B cell (primary cell): ENCODE measurements at regions not wholly inside any gene's neighbourhood (a gene's known extent, or its start where the extent isn't known, plus 50 kb on each side); places are given as distances from the start of the nearest gene placed in this dataset.

Experiments used
- ATAC-seq: fragments of 200-7000 bp; cut with Tn5 transposase; one replicate; pipeline ENCODE4 v1.10.0; 2021; ENCODE audit warnings: low read depth, mild to moderate bottlenecking, moderate number of reproducible peaks, moderate library complexity
- CTCF ChIA-PET: fragments of 350-600 bp; sonication (Branson Sonifier 250); formaldehyde crosslinking; loops from one replicate; lab custom pipeline; 2021; ENCODE audit warnings: antibody characterized with exemption, inconsistent platforms; lab: Charles Lee
- POLR2A ChIA-PET: fragments of 350-600 bp; sonication (Branson Sonifier 250); formaldehyde crosslinking; loops from one replicate; lab custom pipeline; 2021; ENCODE audit warnings: antibody characterized with exemption; lab: Charles Lee
- DNase-seq: peaks from one replicate; pipeline ENCODE4 v3.0.0; 2013
- H2AFZ ChIP-seq: 2 replicates; pipeline ENCODE4 v1.6.1; 2012; ENCODE audit warnings: mild to moderate bottlenecking, low read depth, low read length; ENCODE audit not compliant: insufficient read depth, poor library complexity, severe bottlenecking
- H3K27ac ChIP-seq, 2 donors: 1 replicate in 1 of 2; 2 replicates in 1 of 2; pipeline ENCODE4 v1.5.1; 2012 to 2013; ENCODE audit warnings: low read length in 2 of 2, mild to moderate bottlenecking in 2 of 2, moderate library complexity in 1 of 2
- H3K27me3 ChIP-seq, 4 experiments: fragments of 200-600 bp in 1 of 4; sonication (generic) in 1 of 4; replicated peaks in 1 of 4; 1 replicate in 2 of 4; 2 replicates in 2 of 4; pipeline versions ENCODE4 v1.6.1 to v1.7.0; 2013 to 2016; ENCODE audit warnings: low read length in 3 of 4, mild to moderate bottlenecking in 2 of 4, mixed read lengths in 1 of 4, moderate library complexity in 1 of 4; ENCODE audit not compliant: insufficient read depth in 4 of 4, control insufficient read depth in 3 of 4; ENCODE audit errors: control extremely low read depth in 1 of 4
- H3K36me3 ChIP-seq, 2 experiments: replicated peaks in 1 of 2; 1 replicate in 1 of 2; 2 replicates in 1 of 2; pipeline versions ENCODE4 v1.6.1 to v1.7.1; 2013; ENCODE audit warnings: low read length in 1 of 2; ENCODE audit not compliant: insufficient read depth in 2 of 2, control insufficient read depth in 1 of 2; ENCODE audit errors: control extremely low read depth in 1 of 2, extremely low read depth in 1 of 2
- H3K4me1 ChIP-seq, 2 donors: fragments of 200-600 bp in 1 of 2; sonication (generic) in 1 of 2; 1 replicate in 1 of 2; 2 replicates in 1 of 2; pipeline versions ENCODE4 v1.5.1 to v1.6.1; 2013 to 2017; ENCODE audit warnings: low read length in 2 of 2; ENCODE audit not compliant: control insufficient read depth in 2 of 2, insufficient read depth in 2 of 2
- H3K4me2 ChIP-seq: replicated peaks from 2 replicates; pipeline ENCODE3; 2012; ENCODE audit warnings: mild to moderate bottlenecking, low read depth, low read length; ENCODE audit not compliant: poor library complexity, severe bottlenecking
- H3K4me3 ChIP-seq, 5 experiments: fragments of 200-600 bp in 1 of 5; sonication (generic) in 1 of 5; 1 replicate in 3 of 5; 2 replicates in 2 of 5; pipeline versions ENCODE4 v1.5.1 to v1.7.0; 2011 to 2016; ENCODE audit warnings: low read length in 4 of 5, mild to moderate bottlenecking in 4 of 5, low read depth in 2 of 5, control low read depth in 1 of 5, moderate library complexity in 1 of 5; ENCODE audit not compliant: insufficient read depth in 1 of 5; ENCODE audit errors: control extremely low read depth in 1 of 5, extremely low read depth in 1 of 5
- H3K79me2 ChIP-seq: fragments of 200-600 bp; sonication (generic); one replicate; pipeline ENCODE4 v1.6.0; 2016; ENCODE audit warnings: low read length; ENCODE audit not compliant: control insufficient read depth, insufficient read depth
- H3K9ac ChIP-seq: fragments of 200-600 bp; sonication (generic); 2 replicates; pipeline ENCODE4 v1.6.1; 2017; ENCODE audit warnings: mild to moderate bottlenecking, low read length, moderate library complexity
- H3K9me3 ChIP-seq, 3 donors: one replicate each; pipeline versions ENCODE4 v1.6.1 to v1.7.1; 2013; ENCODE audit warnings: low read length in 2 of 3; ENCODE audit not compliant: control insufficient read depth in 2 of 3, insufficient read depth in 1 of 3; ENCODE audit errors: control extremely low read depth in 1 of 3
- H4K20me1 ChIP-seq: 2 replicates; pipeline ENCODE4 v1.6.0; 2012; ENCODE audit warnings: mild to moderate bottlenecking, low read length; ENCODE audit not compliant: insufficient read depth, control insufficient read depth, poor library complexity, severe bottlenecking
- H3K27ac Mint-ChIP-seq: one replicate; pipeline ENCODE4 v1.8.0; 2021; ENCODE audit warnings: mixed read lengths
- H3K27me3 Mint-ChIP-seq: one replicate; pipeline ENCODE4 v1.8.0; 2021; ENCODE audit warnings: mixed read lengths
- H3K4me1 Mint-ChIP-seq: one replicate; pipeline ENCODE4 v1.8.0; 2021; ENCODE audit warnings: mixed read lengths
- H3K4me3 Mint-ChIP-seq: one replicate; pipeline ENCODE4 v1.8.0; 2021; ENCODE audit warnings: mixed read lengths
- H3K9me3 Mint-ChIP-seq: one replicate; pipeline ENCODE4 v1.8.0; 2022; ENCODE audit warnings: mixed read lengths; ENCODE audit not compliant: insufficient read depth
- CTCF ChIP-seq: fragments of 200-600 bp; IDR thresholded peaks from one replicate; pipeline ENCODE4 v1.8.0; 2022; ENCODE audit warnings: antibody characterized with exemption, mild to moderate bottlenecking
- EZH2 ChIP-seq: IDR thresholded peaks from 2 replicates; pipeline ENCODE4 v1.6.1; 2012; ENCODE audit warnings: borderline replicate concordance, low read depth, mild to moderate bottlenecking, moderate library complexity, low read length; ENCODE audit not compliant: insufficient read depth, poor library complexity, severe bottlenecking
- WGBS: methylation state at CpG from one replicate; pipeline ENCODE4 v1.1.5; 2013; ENCODE audit warnings: missing lambda C conversion rate; ENCODE audit not compliant: insufficient coverage; 5-methylcytosine and 5-hydroxymethylcytosine counted together
- intact Hi-C: fragments of 100-400 bp; cut with micrococcal nuclease; formaldehyde crosslinking; loops from one replicate; pipeline ENCODE4 v1.10.0; 2022

- WGBS, result 80% methylated on average over 1 of the region's 2 CpGs
- Histone ChIP-seq H3K27me3 (no peaks in the 10 kb centered on the region), H3K27ac (no peak overlapping the region), H3K9me3 (no peaks in the 10 kb centered on the region), H3K4me1 (no peaks in the 10 kb centered on the region), H3K36me3 (no peaks in the 10 kb centered on the region), H3K4me3 (no peak overlapping the region), H3K4me2 (no peak overlapping the region), H4K20me1 (no peaks in the 10 kb centered on the region), H3K9ac (no peak overlapping the region), H2AFZ (no peak overlapping the region), H3K79me2 (no peaks in the 10 kb centered on the region)
- H3K27me3 Mint-ChIP-seq, result no peaks in the 10 kb centered on the region
- TF ChIP-seq EZH2 (no peak), CTCF (no peak)
- no peaks in the 10 kb centered on the region for H3K9me3 Mint-ChIP-seq
- intact Hi-C loops, result no loop called here
- ChIA-PET CTCF (no interaction called here), POLR2A (no interaction called here)
- DNase-seq (no peak), ATAC-seq (no peak)
- H3K27ac Mint-ChIP-seq, result no peak overlapping the region
- no peaks in the 10 kb centered on the region for H3K4me1 Mint-ChIP-seq
- no peak overlapping the region for H3K4me3 Mint-ChIP-seq
Measured at GRCh38 chrX:10939424-10939823, 171.7 kb upstream of the HCCS start.

- Mint-ChIP-seq H3K4me3 (no peak overlapping the region), H3K27ac (no peak overlapping the region), H3K4me1 (no peaks in the 10 kb centered on the region), H3K9me3 (no peaks in the 10 kb centered on the region), H3K27me3 (no peaks in the 10 kb centered on the region)
- intact Hi-C loops, result no loop called here
- ATAC-seq (no peak), DNase-seq (no peak)
- no peak overlapping the region for H3K27ac ChIP-seq
- no peaks in the 10 kb centered on the region for H3K79me2 ChIP-seq
- POLR2A ChIA-PET, result no interaction called here
- WGBS, result 100% methylated on average over 4 of the region's 8 CpGs
- H3K36me3 ChIP-seq, result no peaks in the 10 kb centered on the region
- H3K9me3 ChIP-seq, result no peaks in the 10 kb centered on the region
- no peak overlapping the region for H2AFZ ChIP-seq
- no peak for TF ChIP-seq CTCF
- TF ChIP-seq EZH2, result no peak
- H3K27me3 ChIP-seq, result no peaks in the 10 kb centered on the region
- no peaks in the 10 kb centered on the region for H4K20me1 ChIP-seq
- no peaks in the 10 kb centered on the region for H3K4me1 ChIP-seq
- H3K4me3 ChIP-seq, result no peak overlapping the region
- CTCF ChIA-PET, result no interaction called here
- no peak overlapping the region for H3K9ac ChIP-seq
- H3K4me2 ChIP-seq, result no peak overlapping the region
Measured at GRCh38 chrX:10944136-10944885, 166.8 kb upstream of the HCCS start.
